Upper lobe of right lung (tissue), 1 donor: ENCODE measurements at regions not wholly inside any gene's neighbourhood (a gene's known extent, or its start where the extent isn't known, plus 50 kb on each side); places are given as distances from the start of the nearest gene placed in this dataset.

Experiments
- ATAC-seq: fragments of 200-7000 bp; cut with Tn5 transposase; one replicate; pipeline ENCODE4 v1.9.1; 2020; ENCODE audit warnings: mild to moderate bottlenecking, moderate library complexity
- DNase-seq: peaks from one replicate; pipeline ENCODE4 v3.0.0-alpha.2; 2020
- H3K27ac ChIP-seq: fragments of 200-600 bp; one replicate; pipeline ENCODE4 v1.8.0; 2022
- H3K27me3 ChIP-seq: fragments of 200-600 bp; one replicate; pipeline ENCODE4 v1.8.0; 2022; ENCODE audit warnings: mild to moderate bottlenecking
- H3K36me3 ChIP-seq: fragments of 200-600 bp; one replicate; pipeline ENCODE4 v1.8.0; 2022
- H3K4me1 ChIP-seq: fragments of 200-600 bp; one replicate; pipeline ENCODE4 v1.8.0; 2022
- H3K4me3 ChIP-seq: fragments of 200-600 bp; one replicate; pipeline ENCODE4 v1.8.0; 2022; ENCODE audit warnings: mild to moderate bottlenecking
- H3K9me3 ChIP-seq: fragments of 200-600 bp; one replicate; pipeline ENCODE4 v1.8.0; 2022
- intact Hi-C: fragments of 100-400 bp; cut with DNase I; formaldehyde crosslinking; loops from one replicate; pipeline ENCODE4 v1.11.0; 2022
- TF ChIP-seq, protein P1 (sequence below): fragments of 200-600 bp; IDR thresholded peaks from one replicate; pipeline ENCODE4 v1.8.0; 2022; ENCODE audit warnings: antibody characterized with exemption
- donor health status: DM: no; HTN: yes; CAD: no; lungs with severe emphysema.

- no peaks in the 10 kb centered on the region for H3K27me3 ChIP-seq
- no peaks in the 10 kb centered on the region for H3K36me3 ChIP-seq
- no peaks in the 10 kb centered on the region for H3K4me1 ChIP-seq
- no peak overlapping the region for H3K4me3 ChIP-seq
- TF ChIP-seq, protein P1, sequence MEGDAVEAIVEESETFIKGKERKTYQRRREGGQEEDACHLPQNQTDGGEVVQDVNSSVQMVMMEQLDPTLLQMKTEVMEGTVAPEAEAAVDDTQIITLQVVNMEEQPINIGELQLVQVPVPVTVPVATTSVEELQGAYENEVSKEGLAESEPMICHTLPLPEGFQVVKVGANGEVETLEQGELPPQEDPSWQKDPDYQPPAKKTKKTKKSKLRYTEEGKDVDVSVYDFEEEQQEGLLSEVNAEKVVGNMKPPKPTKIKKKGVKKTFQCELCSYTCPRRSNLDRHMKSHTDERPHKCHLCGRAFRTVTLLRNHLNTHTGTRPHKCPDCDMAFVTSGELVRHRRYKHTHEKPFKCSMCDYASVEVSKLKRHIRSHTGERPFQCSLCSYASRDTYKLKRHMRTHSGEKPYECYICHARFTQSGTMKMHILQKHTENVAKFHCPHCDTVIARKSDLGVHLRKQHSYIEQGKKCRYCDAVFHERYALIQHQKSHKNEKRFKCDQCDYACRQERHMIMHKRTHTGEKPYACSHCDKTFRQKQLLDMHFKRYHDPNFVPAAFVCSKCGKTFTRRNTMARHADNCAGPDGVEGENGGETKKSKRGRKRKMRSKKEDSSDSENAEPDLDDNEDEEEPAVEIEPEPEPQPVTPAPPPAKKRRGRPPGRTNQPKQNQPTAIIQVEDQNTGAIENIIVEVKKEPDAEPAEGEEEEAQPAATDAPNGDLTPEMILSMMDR = no peak
- intact Hi-C loops = no loop called here
- no peaks in the 10 kb centered on the region for H3K9me3 ChIP-seq
- no peak overlapping the region for H3K27ac ChIP-seq
- DNase-seq (no peak), ATAC-seq (no peak)
These were observed 81.0 kb downstream of the QPCT start for GRCh38 chr2:37425408-37425807.

DNA sequence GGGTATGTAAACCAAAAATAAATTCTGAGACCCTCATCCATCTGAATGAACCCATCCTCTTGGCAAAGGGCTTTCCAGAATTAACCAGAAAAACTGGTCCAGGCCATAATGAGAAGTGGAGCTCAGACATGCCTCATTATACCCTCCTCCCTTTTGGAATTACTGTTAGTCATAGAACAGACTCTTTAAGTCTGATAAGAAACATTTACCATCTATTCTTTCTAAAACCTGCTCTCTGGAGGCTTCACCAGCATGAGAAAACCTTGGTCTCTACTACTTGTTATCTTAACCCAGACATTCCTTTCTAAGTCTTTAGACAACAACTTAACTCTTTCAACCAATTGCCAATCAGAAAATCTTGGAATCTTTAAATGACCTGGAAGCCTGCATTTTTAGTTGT lies 82.8 kb downstream of the QPCT start:
- TF ChIP-seq, protein P1 = no peak
- ATAC-seq = no peak

GRCh38 chr2:37436323-37436722 lies 91.9 kb downstream of the QPCT start:
- H3K27me3 ChIP-seq = no peaks in the 10 kb centered on the region
- DNase-seq (no peak), ATAC-seq (no peak)
- TF ChIP-seq, protein P1 = no peak
- H3K4me3 ChIP-seq = no peak overlapping the region
- no peak overlapping the region for H3K27ac ChIP-seq
- no peaks in the 10 kb centered on the region for H3K36me3 ChIP-seq
- no peaks in the 10 kb centered on the region for H3K4me1 ChIP-seq
- intact Hi-C loops = no loop called here
- H3K9me3 ChIP-seq = no peaks in the 10 kb centered on the region

More for the DNA sequence above, 82.8 kb downstream of the QPCT start:
- Histone ChIP-seq H3K27me3 (no peaks in the 10 kb centered on the region), H3K4me1 (no peaks in the 10 kb centered on the region), H3K27ac (no peak overlapping the region), H3K36me3 (no peaks in the 10 kb centered on the region), H3K9me3 (no peaks in the 10 kb centered on the region), H3K4me3 (no peak overlapping the region)
- intact Hi-C loops = no loop called here
- DNase-seq = no peak

- TF ChIP-seq, protein P1 = no peak
- H3K4me1 ChIP-seq = no peaks in the 10 kb centered on the region
- H3K27ac ChIP-seq = no peak overlapping the region
- H3K36me3 ChIP-seq = no peaks in the 10 kb centered on the region
- H3K27me3 ChIP-seq = no peaks in the 10 kb centered on the region
- H3K9me3 ChIP-seq = no peaks in the 10 kb centered on the region
- no peak overlapping the region for H3K4me3 ChIP-seq
- no peak for DNase-seq
- intact Hi-C loops = no loop called here
- no peak for ATAC-seq
These were observed 94.8 kb downstream of the QPCT start for GRCh38 chr2:37439131-37439642.

- no peak overlapping the region for H3K4me3 ChIP-seq
- H3K9me3 ChIP-seq = no peaks in the 10 kb centered on the region
- no peaks in the 10 kb centered on the region for H3K4me1 ChIP-seq
- H3K27me3 ChIP-seq = no peaks in the 10 kb centered on the region
- no peak for ATAC-seq
- TF ChIP-seq, protein P1 = no peak
- H3K36me3 ChIP-seq = no peaks in the 10 kb centered on the region
- no peak for DNase-seq
- no peak overlapping the region for H3K27ac ChIP-seq
- intact Hi-C loops = no loop called here
These were observed 96.6 kb downstream of the QPCT start for GRCh38 chr2:37441055-37441454.

- Histone ChIP-seq H3K4me1 (no peaks in the 10 kb centered on the region), H3K27ac (no peak overlapping the region), H3K9me3 (no peaks in the 10 kb centered on the region), H3K4me3 (no peak overlapping the region), H3K36me3 (no peaks in the 10 kb centered on the region), H3K27me3 (no peaks in the 10 kb centered on the region)
- no peak for DNase-seq
- intact Hi-C loops = no loop called here
- TF ChIP-seq, protein P1 = no peak
- ATAC-seq = no peak
These were observed 98.7 kb downstream of the QPCT start for GRCh38 chr2:37443082-37443481.
